CD4-positive, CD25-positive, alpha-beta regulatory T cell (primary cell): ENCODE measurements at regions not wholly inside any gene's neighbourhood (a gene's known extent, or its start where the extent isn't known, plus 50 kb on each side); places are given as distances from the start of the nearest gene placed in this dataset.

Experiments used
- ATAC-seq, 2 donors: fragments of 150-1000 bp; cut with Tn5 transposase; one replicate each; pipeline ENCODE4 v1.10.0; 2021; ENCODE audit warnings: low read depth in 2 of 2, moderate number of reproducible peaks in 2 of 2, moderate library complexity in 1 of 2
- DNase-seq, 3 donors: peaks; one replicate each; pipeline versions ENCODE4 v3.0.0 to v3.0.0-alpha.2; 2012 to 2022; ENCODE audit warnings: mixed read lengths in 1 of 3
- H3K27ac ChIP-seq: one replicate; pipeline ENCODE4 v1.7.0; 2013; ENCODE audit warnings: mild to moderate bottlenecking, low read length; ENCODE audit not compliant: insufficient read depth, poor library complexity, severe bottlenecking
- H3K27me3 ChIP-seq: one replicate; pipeline ENCODE4 v1.7.0; 2013; ENCODE audit warnings: low read length; ENCODE audit not compliant: control insufficient read depth, insufficient read depth
- H3K36me3 ChIP-seq: one replicate; pipeline ENCODE4 v1.7.0; 2013; ENCODE audit warnings: mild to moderate bottlenecking, low read length, moderate library complexity; ENCODE audit not compliant: control insufficient read depth, insufficient read depth
- H3K4me1 ChIP-seq: 2 replicates; pipeline ENCODE4 v1.7.0; 2013; ENCODE audit warnings: mild to moderate bottlenecking, low read length; ENCODE audit not compliant: insufficient read depth, control insufficient read depth, poor library complexity, severe bottlenecking
- H3K4me3 ChIP-seq: one replicate; pipeline ENCODE4 v1.7.0; 2013; ENCODE audit warnings: low read depth, mild to moderate bottlenecking, low read length, moderate library complexity
- H3K9me3 ChIP-seq, 2 experiments: 1 replicate in 1 of 2; 2 replicates in 1 of 2; pipeline ENCODE4 v1.7.0; 2013; ENCODE audit warnings: low read length in 2 of 2, mild to moderate bottlenecking in 1 of 2, moderate library complexity in 1 of 2; ENCODE audit not compliant: control insufficient read depth in 2 of 2
- H3K27ac Mint-ChIP-seq, 3 donors: one replicate each; pipeline ENCODE4 v1.8.0; 2020 to 2022; ENCODE audit warnings: mild to moderate bottlenecking in 3 of 3, mixed read lengths in 3 of 3, moderate library complexity in 2 of 3
- H3K27me3 Mint-ChIP-seq: one replicate; pipeline ENCODE4 v1.8.0; 2022; ENCODE audit warnings: mild to moderate bottlenecking, mixed read lengths
- H3K36me3 Mint-ChIP-seq: one replicate; pipeline ENCODE4 v1.8.0; 2020; ENCODE audit warnings: mixed read lengths
- H3K4me1 Mint-ChIP-seq, 4 donors: one replicate each; pipeline ENCODE4 v1.8.0; 2020 to 2022; ENCODE audit warnings: mixed read lengths in 4 of 4, mild to moderate bottlenecking in 1 of 4
- H3K4me3 Mint-ChIP-seq, 4 donors: one replicate each; pipeline ENCODE4 v1.8.0; 2020 to 2022; ENCODE audit warnings: mild to moderate bottlenecking in 4 of 4, mixed read lengths in 4 of 4, moderate library complexity in 3 of 4
- H3K9me3 Mint-ChIP-seq, 7 donors: one replicate each; pipeline ENCODE4 v1.8.0; 2020 to 2022; ENCODE audit warnings: mixed read lengths in 7 of 7, mild to moderate bottlenecking in 3 of 7, moderate library complexity in 2 of 7

- DNase-seq, result no peak
- no peak for ATAC-seq
- Mint-ChIP-seq H3K36me3 (no peaks in the 10 kb centered on the region), H3K27ac (no peak overlapping the region), H3K4me1 (no peaks in the 10 kb centered on the region), H3K4me3 (no peak overlapping the region), H3K9me3 (peaks cover 2 to 24% (median 10%) of the 10 kb centered on the region in 7 donors), H3K27me3 (no peaks in the 10 kb centered on the region)
- Histone ChIP-seq H3K27me3 (no peaks in the 10 kb centered on the region), H3K9me3 (peaks cover 1 to 6% of the 10 kb centered on the region in 2 experiments), H3K27ac (no peak overlapping the region), H3K36me3 (no peaks in the 10 kb centered on the region), H3K4me1 (no peaks in the 10 kb centered on the region), H3K4me3 (no peak overlapping the region)
Observed at GRCh38 chr9:24351258-24351657, 194.4 kb downstream of the IZUMO3 start.

- H3K27ac Mint-ChIP-seq, result no peak overlapping the region
Observed at GRCh38 chr9:24342457-24342856, 203.2 kb downstream of the IZUMO3 start.

GRCh38 chr9:24333629-24334028, 212.1 kb downstream of the IZUMO3 start:
- H3K27ac Mint-ChIP-seq, result no peak overlapping the region
- H3K27ac ChIP-seq, result no peak overlapping the region
- H3K4me3 ChIP-seq, result no peak overlapping the region
- ATAC-seq (no peak), DNase-seq (no peak)
- H3K27me3 ChIP-seq, result no peaks in the 10 kb centered on the region
- no peaks in the 10 kb centered on the region for H3K4me1 Mint-ChIP-seq
- H3K36me3 Mint-ChIP-seq, result no peaks in the 10 kb centered on the region
- H3K9me3 ChIP-seq, result no peaks in the 10 kb centered on the region
- H3K9me3 Mint-ChIP-seq, result peaks cover 4 to 13% (median 8%) of the 10 kb centered on the region in 7 donors
- no peak overlapping the region for H3K4me3 Mint-ChIP-seq
- no peaks in the 10 kb centered on the region for H3K36me3 ChIP-seq
- no peaks in the 10 kb centered on the region for H3K27me3 Mint-ChIP-seq
- no peaks in the 10 kb centered on the region for H3K4me1 ChIP-seq

More at GRCh38 chr9:24342457-24342856, 203.2 kb downstream of the IZUMO3 start:
- no peak for ATAC-seq
- H3K4me1 ChIP-seq, result no peaks in the 10 kb centered on the region
- no peak overlapping the region for H3K27ac ChIP-seq
- DNase-seq, result no peak
- no peaks in the 10 kb centered on the region for H3K36me3 ChIP-seq
- H3K27me3 ChIP-seq, result no peaks in the 10 kb centered on the region
- no peaks in the 10 kb centered on the region for H3K27me3 Mint-ChIP-seq
- H3K4me3 Mint-ChIP-seq, result no peak overlapping the region
- peaks cover 5 to 34% (median 8%) of the 10 kb centered on the region in 7 donors for H3K9me3 Mint-ChIP-seq
- H3K4me3 ChIP-seq, result no peak overlapping the region
- H3K36me3 Mint-ChIP-seq, result no peaks in the 10 kb centered on the region
- peaks cover 2 to 6% of the 10 kb centered on the region in 2 experiments for H3K9me3 ChIP-seq
- H3K4me1 Mint-ChIP-seq, result no peaks in the 10 kb centered on the region

GRCh38 chr9:24298912-24299311, 246.8 kb downstream of the IZUMO3 start:
- Histone ChIP-seq H3K27me3 (no peaks in the 10 kb centered on the region), H3K4me1 (no peaks in the 10 kb centered on the region), H3K36me3 (no peaks in the 10 kb centered on the region), H3K4me3 (no peak overlapping the region), H3K9me3 (no peaks in the 10 kb centered on the region), H3K27ac (no peak overlapping the region)
- Mint-ChIP-seq H3K9me3 (peaks cover 12 to 24% (median 13%) of the 10 kb centered on the region in 7 donors), H3K27ac (no peak overlapping the region), H3K27me3 (no peaks in the 10 kb centered on the region), H3K4me3 (no peak overlapping the region), H3K4me1 (no peaks in the 10 kb centered on the region), H3K36me3 (no peaks in the 10 kb centered on the region)
- DNase-seq (no peak), ATAC-seq (no peak)

- DNase-seq, result no peak
- Mint-ChIP-seq H3K36me3 (no peaks in the 10 kb centered on the region), H3K4me1 (no peaks in the 10 kb centered on the region), H3K27ac (no peak overlapping the region), H3K4me3 (no peak overlapping the region), H3K9me3 (peaks cover 10 to 20% (median 14%) of the 10 kb centered on the region in 7 donors), H3K27me3 (no peaks in the 10 kb centered on the region)
- no peaks in the 10 kb centered on the region for H3K27me3 ChIP-seq
- no peaks in the 10 kb centered on the region for H3K36me3 ChIP-seq
- no peak for ATAC-seq
- no peak overlapping the region for H3K4me3 ChIP-seq
- H3K27ac ChIP-seq, result no peak overlapping the region
- H3K4me1 ChIP-seq, result no peaks in the 10 kb centered on the region
- peaks cover 0 to 7% of the 10 kb centered on the region in 2 experiments for H3K9me3 ChIP-seq
Observed at GRCh38 chr9:24297931-24298330, 247.8 kb downstream of the IZUMO3 start.

- ATAC-seq (no peak), DNase-seq (no peak)
- Histone ChIP-seq H3K27me3 (no peaks in the 10 kb centered on the region), H3K4me1 (no peaks in the 10 kb centered on the region), H3K27ac (no peak overlapping the region), H3K36me3 (no peaks in the 10 kb centered on the region), H3K4me3 (no peak overlapping the region), H3K9me3 (peaks cover 0 to 7% of the 10 kb centered on the region in 2 experiments)
- Mint-ChIP-seq H3K27me3 (no peaks in the 10 kb centered on the region), H3K9me3 (peaks cover 9 to 22% (median 15%) of the 10 kb centered on the region in 7 donors), H3K27ac (no peak overlapping the region), H3K36me3 (peaks cover 3% of the 10 kb centered on the region), H3K4me3 (peak overlapping the region in 1 of 4 donors; percentile 52), H3K4me1 (no peaks in the 10 kb centered on the region)
Observed at GRCh38 chr9:24296124-24296523, 249.6 kb downstream of the IZUMO3 start.

- Mint-ChIP-seq H3K4me3 (no peak overlapping the region), H3K36me3 (peaks cover 3% of the 10 kb centered on the region), H3K4me1 (no peaks in the 10 kb centered on the region), H3K27me3 (no peaks in the 10 kb centered on the region), H3K27ac (no peak overlapping the region), H3K9me3 (peaks cover 4 to 13% (median 8%) of the 10 kb centered on the region in 7 donors)
- DNase-seq (no peak), ATAC-seq (no peak)
- Histone ChIP-seq H3K4me1 (no peaks in the 10 kb centered on the region), H3K27ac (no peak overlapping the region), H3K4me3 (no peak overlapping the region), H3K36me3 (no peaks in the 10 kb centered on the region), H3K9me3 (peaks cover 0 to 7% of the 10 kb centered on the region in 2 experiments), H3K27me3 (no peaks in the 10 kb centered on the region)
Observed at GRCh38 chr9:24293386-24293785, 252.3 kb downstream of the IZUMO3 start.

- ATAC-seq, result no peak
- no peaks in the 10 kb centered on the region for H3K4me1 ChIP-seq
Observed at GRCh38 chr9:24286761-24287160, 258.9 kb downstream of the IZUMO3 start.

More at GRCh38 chr9:24286761-24287160, 258.9 kb downstream of the IZUMO3 start:
- Mint-ChIP-seq H3K36me3 (no peaks in the 10 kb centered on the region), H3K27me3 (no peaks in the 10 kb centered on the region), H3K9me3 (peaks cover 0 to 21% (median 7%) of the 10 kb centered on the region in 7 donors), H3K4me1 (no peaks in the 10 kb centered on the region), H3K27ac (no peak overlapping the region), H3K4me3 (no peak overlapping the region)
- Histone ChIP-seq H3K27ac (no peak overlapping the region), H3K27me3 (no peaks in the 10 kb centered on the region), H3K4me3 (no peak overlapping the region), H3K36me3 (no peaks in the 10 kb centered on the region), H3K9me3 (no peaks in the 10 kb centered on the region)
- no peak for DNase-seq
